Activated CD4-positive, alpha-beta memory T cell treated with anti-CD3 and anti-CD28 coated beads for 36 hours (primary cell): ENCODE measurements at regions not wholly inside any gene's neighbourhood (a gene's known extent, or its start where the extent isn't known, plus 50 kb on each side); places are given as distances from the start of the nearest gene placed in this dataset.
"Not testable (repeated sequence)": the region's sequence is repeated elsewhere in the genome, so short reads cannot be mapped to it uniquely, and the experiment has no call there.

Experiments used
- CTCF ChIA-PET: fragments of 350-600 bp; sonication (Branson Sonifier 250); formaldehyde crosslinking; loops from one replicate; lab custom pipeline; 2021; ENCODE audit warnings: antibody characterized with exemption, inconsistent platforms; lab: Charles Lee
- POLR2A ChIA-PET: fragments of 350-600 bp; sonication (Branson Sonifier 250); formaldehyde crosslinking; loops from one replicate; lab custom pipeline; 2021; ENCODE audit warnings: antibody characterized with exemption; lab: Charles Lee
- DNase-seq: peaks from one replicate; pipeline ENCODE4 v3.0.0-alpha.2; 2020
- H3K27ac Mint-ChIP-seq: one replicate; pipeline ENCODE4 v1.8.0; 2021; ENCODE audit warnings: mixed read lengths
- H3K27me3 Mint-ChIP-seq: one replicate; pipeline ENCODE4 v1.8.0; 2021; ENCODE audit warnings: mixed read lengths
- H3K36me3 Mint-ChIP-seq: one replicate; pipeline ENCODE4 v1.8.0; 2021; ENCODE audit warnings: mixed read lengths
- H3K4me1 Mint-ChIP-seq: one replicate; pipeline ENCODE4 v1.8.0; 2021; ENCODE audit warnings: low read depth, mixed read lengths
- H3K4me3 Mint-ChIP-seq: one replicate; pipeline ENCODE4 v1.8.0; 2021; ENCODE audit warnings: mild to moderate bottlenecking, mixed read lengths
- H3K9me3 Mint-ChIP-seq: one replicate; pipeline ENCODE4 v1.8.0; 2021; ENCODE audit warnings: mixed read lengths
- intact Hi-C: fragments of 100-400 bp; cut with micrococcal nuclease; formaldehyde crosslinking; loops from one replicate; pipeline ENCODE4 v1.15.1; 2023

- Mint-ChIP-seq H3K27me3 (no peaks in the 10 kb centered on the region), H3K4me3 (no peak overlapping the region), H3K4me1 (no peaks in the 10 kb centered on the region), H3K27ac (no peak overlapping the region), H3K9me3 (peaks cover 7% of the 10 kb centered on the region), H3K36me3 (no peaks in the 10 kb centered on the region)
- ChIA-PET CTCF (no interaction called here), POLR2A (interaction anchor here (0.6 kb wide), 2 partner anchors 247 to 687 kb away, joined by 3 to 4 read pairs; no protein-coding TSS in a partner anchor)
- DNase-seq, result no peak
- intact Hi-C loops, result no loop called here
Observed at GRCh38 chr11:91513734-91514133, 710.9 kb upstream of the FAT3 start.

- DNase-seq, result no peak
Observed at GRCh38 chr11:91497847-91498246, 726.8 kb upstream of the FAT3 start.

GRCh38 chr11:91495837-91496236 lies 728.8 kb upstream of the FAT3 start:
- ChIA-PET CTCF (no interaction called here), POLR2A (no interaction called here)
- no peak overlapping the region for H3K27ac Mint-ChIP-seq
- H3K9me3 Mint-ChIP-seq, result peaks cover 5% of the 10 kb centered on the region
- DNase-seq, result no peak
- no peak overlapping the region for H3K4me3 Mint-ChIP-seq
- no peaks in the 10 kb centered on the region for H3K27me3 Mint-ChIP-seq
- H3K36me3 Mint-ChIP-seq, result no peaks in the 10 kb centered on the region
- H3K4me1 Mint-ChIP-seq, result no peaks in the 10 kb centered on the region
- intact Hi-C loops, result no loop called here

More at GRCh38 chr11:91497847-91498246, 726.8 kb upstream of the FAT3 start:
- peaks cover 2% of the 10 kb centered on the region for H3K9me3 Mint-ChIP-seq
- H3K4me1 Mint-ChIP-seq, result no peaks in the 10 kb centered on the region
- no peak overlapping the region for H3K27ac Mint-ChIP-seq
- intact Hi-C loops, result no loop called here
- no peaks in the 10 kb centered on the region for H3K27me3 Mint-ChIP-seq
- no peak overlapping the region for H3K4me3 Mint-ChIP-seq
- ChIA-PET POLR2A (no interaction called here), CTCF (no interaction called here)
- H3K36me3 Mint-ChIP-seq, result no peaks in the 10 kb centered on the region

GRCh38 chr11:91489989-91490388 lies 734.6 kb upstream of the FAT3 start:
- DNase-seq, result no peak
- Mint-ChIP-seq H3K9me3 (peaks cover 30% of the 10 kb centered on the region), H3K27ac (no peak overlapping the region), H3K4me3 (no peak overlapping the region), H3K36me3 (no peaks in the 10 kb centered on the region), H3K27me3 (no peaks in the 10 kb centered on the region), H3K4me1 (no peaks in the 10 kb centered on the region)
- intact Hi-C loops, result no loop called here
- ChIA-PET CTCF (no interaction called here), POLR2A (no interaction called here)

- H3K4me1 Mint-ChIP-seq, H3K4me3 Mint-ChIP-seq, H3K27me3 Mint-ChIP-seq, H3K27ac Mint-ChIP-seq, DNase-seq, POLR2A ChIA-PET, CTCF ChIA-PET, H3K36me3 Mint-ChIP-seq, intact Hi-C loops: not testable (repeated sequence)
- H3K9me3 Mint-ChIP-seq, result peaks cover 39% of the 10 kb centered on the region
Observed at GRCh38 chr11:91483956-91484355, 740.7 kb upstream of the FAT3 start.

- H3K27ac Mint-ChIP-seq, H3K4me1 Mint-ChIP-seq, intact Hi-C loops, POLR2A ChIA-PET, DNase-seq, H3K4me3 Mint-ChIP-seq, H3K36me3 Mint-ChIP-seq, H3K27me3 Mint-ChIP-seq, CTCF ChIA-PET: not testable (repeated sequence)
- peaks cover 49% of the 10 kb centered on the region for H3K9me3 Mint-ChIP-seq
Observed at GRCh38 chr11:91481875-91482274, 742.7 kb upstream of the FAT3 start.

- H3K27ac Mint-ChIP-seq, result no peak overlapping the region
- H3K36me3 Mint-ChIP-seq, result no peaks in the 10 kb centered on the region
- no peak overlapping the region for H3K4me3 Mint-ChIP-seq
- H3K27me3 Mint-ChIP-seq, result no peaks in the 10 kb centered on the region
- POLR2A ChIA-PET, result no interaction called here
- no peak for DNase-seq
- H3K4me1 Mint-ChIP-seq, result no peaks in the 10 kb centered on the region
- peaks cover 14% of the 10 kb centered on the region for H3K9me3 Mint-ChIP-seq
- CTCF ChIA-PET, result no interaction called here
- intact Hi-C loops, result no loop called here
Observed at GRCh38 chr11:91470656-91471055, 754.0 kb upstream of the FAT3 start.

GRCh38 chr11:91459840-91460239 lies 764.8 kb upstream of the FAT3 start:
- H3K4me3 Mint-ChIP-seq, result no peak overlapping the region
- intact Hi-C loops, result no loop called here
- no peaks in the 10 kb centered on the region for H3K36me3 Mint-ChIP-seq
- ChIA-PET CTCF (no interaction called here), POLR2A (no interaction called here)
- H3K9me3 Mint-ChIP-seq, result peaks cover 5% of the 10 kb centered on the region
- H3K4me1 Mint-ChIP-seq, result no peaks in the 10 kb centered on the region
- no peak for DNase-seq
- no peaks in the 10 kb centered on the region for H3K27me3 Mint-ChIP-seq
- no peak overlapping the region for H3K27ac Mint-ChIP-seq

- ChIA-PET CTCF (no interaction called here), POLR2A (no interaction called here)
- Mint-ChIP-seq H3K4me3 (no peak overlapping the region), H3K27me3 (no peaks in the 10 kb centered on the region), H3K36me3 (no peaks in the 10 kb centered on the region), H3K27ac (no peak overlapping the region), H3K9me3 (peaks cover 18% of the 10 kb centered on the region), H3K4me1 (no peaks in the 10 kb centered on the region)
- DNase-seq, result no peak
- intact Hi-C loops, result no loop called here
Observed at GRCh38 chr11:91446267-91446666, 778.4 kb upstream of the FAT3 start.

- H3K27me3 Mint-ChIP-seq, result no peaks in the 10 kb centered on the region
- intact Hi-C loops, result no loop called here
- ChIA-PET POLR2A (no interaction called here), CTCF (no interaction called here)
- no peak for DNase-seq
- no peak overlapping the region for H3K27ac Mint-ChIP-seq
- H3K36me3 Mint-ChIP-seq, result no peaks in the 10 kb centered on the region
- H3K9me3 Mint-ChIP-seq, result peaks cover 18% of the 10 kb centered on the region
- no peak overlapping the region for H3K4me3 Mint-ChIP-seq
- no peaks in the 10 kb centered on the region for H3K4me1 Mint-ChIP-seq
Observed at GRCh38 chr11:91435694-91436395, 788.8 kb upstream of the FAT3 start.

GRCh38 chr11:91433284-91434010 lies 791.2 kb upstream of the FAT3 start:
- H3K27me3 Mint-ChIP-seq, result no peaks in the 10 kb centered on the region
- no peak for DNase-seq
- CTCF ChIA-PET, result no interaction called here
- no peak overlapping the region for H3K27ac Mint-ChIP-seq
- no peaks in the 10 kb centered on the region for H3K36me3 Mint-ChIP-seq
- H3K4me1 Mint-ChIP-seq, result no peaks in the 10 kb centered on the region
- no peak overlapping the region for H3K4me3 Mint-ChIP-seq
- peaks cover 13% of the 10 kb centered on the region for H3K9me3 Mint-ChIP-seq
- POLR2A ChIA-PET, result no interaction called here
- intact Hi-C loops, result no loop called here

GRCh38 chr11:91421641-91422040 lies 803.0 kb upstream of the FAT3 start:
- ChIA-PET POLR2A (interaction anchor here (0.9 kb wide), 1 partner anchor 17 kb away, joined by 3 read pairs; no protein-coding TSS in a partner anchor), CTCF (no interaction called here)
- DNase-seq, result no peak
- intact Hi-C loops, result no loop called here
- no peak overlapping the region for H3K4me3 Mint-ChIP-seq
- H3K36me3 Mint-ChIP-seq, result no peaks in the 10 kb centered on the region
- no peaks in the 10 kb centered on the region for H3K4me1 Mint-ChIP-seq
- H3K27ac Mint-ChIP-seq, result no peak overlapping the region
- no peaks in the 10 kb centered on the region for H3K9me3 Mint-ChIP-seq
- H3K27me3 Mint-ChIP-seq, result no peaks in the 10 kb centered on the region

GRCh38 chr11:91407842-91408241 lies 816.8 kb upstream of the FAT3 start:
- CTCF ChIA-PET, result no interaction called here
- peaks cover 4% of the 10 kb centered on the region for H3K9me3 Mint-ChIP-seq
- no peaks in the 10 kb centered on the region for H3K36me3 Mint-ChIP-seq
- POLR2A ChIA-PET, result no interaction called here
- no peak overlapping the region for H3K27ac Mint-ChIP-seq
- intact Hi-C loops, result no loop called here
- no peak overlapping the region for H3K4me3 Mint-ChIP-seq
- no peak for DNase-seq
- H3K27me3 Mint-ChIP-seq, result no peaks in the 10 kb centered on the region
- no peaks in the 10 kb centered on the region for H3K4me1 Mint-ChIP-seq
